Endodermal cell (in vitro differentiated cells): ENCODE measurements at regions not wholly inside any gene's neighbourhood (a gene's known extent, or its start where the extent isn't known, plus 50 kb on each side); places are given as distances from the start of the nearest gene placed in this dataset.

ENCODE experiments used
- DNase-seq: peaks from one replicate; pipeline ENCODE4 v3.0.0-alpha.2; 2017
- H3K27ac ChIP-seq: 2 replicates; pipeline ENCODE4 v1.5.1; 2013; ENCODE audit warnings: mild to moderate bottlenecking, low read depth, low read length, moderate library complexity
- H3K27me3 ChIP-seq: 2 replicates; pipeline ENCODE4 v1.6.1; 2013; ENCODE audit warnings: mild to moderate bottlenecking, low read length, moderate library complexity; ENCODE audit not compliant: insufficient read depth, control insufficient read depth, poor library complexity, severe bottlenecking
- H3K36me3 ChIP-seq: 2 replicates; pipeline ENCODE4 v1.7.0; 2013; ENCODE audit warnings: mild to moderate bottlenecking, low read length, moderate library complexity; ENCODE audit not compliant: control insufficient read depth, insufficient read depth
- H3K4me1 ChIP-seq: one replicate; pipeline ENCODE4 v1.7.0; 2013; ENCODE audit warnings: low read length; ENCODE audit not compliant: control insufficient read depth, insufficient read depth
- H3K4me3 ChIP-seq: 2 replicates; pipeline ENCODE4 v1.5.1; 2013; ENCODE audit warnings: mild to moderate bottlenecking, low read length, moderate library complexity
- H3K9ac ChIP-seq: 2 replicates; pipeline ENCODE4 v1.6.1; 2013; ENCODE audit warnings: mild to moderate bottlenecking, low read length, moderate library complexity; ENCODE audit not compliant: poor library complexity, severe bottlenecking; ENCODE audit errors: extremely low read depth
- H3K9me3 ChIP-seq: 2 replicates; pipeline ENCODE4 v1.6.1; 2013; ENCODE audit warnings: mild to moderate bottlenecking, low read length, moderate library complexity; ENCODE audit not compliant: control insufficient read depth
- H3K27ac Mint-ChIP-seq: 2 replicates; pipeline ENCODE4 v1.8.0; 2020; ENCODE audit warnings: mixed read lengths
- H3K27me3 Mint-ChIP-seq: 2 replicates; pipeline ENCODE4 v1.8.0; 2021; ENCODE audit warnings: mild to moderate bottlenecking, mixed read lengths; ENCODE audit not compliant: insufficient read depth
- H3K36me3 Mint-ChIP-seq: 2 replicates; pipeline ENCODE4 v1.8.0; 2020; ENCODE audit warnings: low read depth, mixed read lengths
- H3K4me1 Mint-ChIP-seq: 2 replicates; pipeline ENCODE4 v1.8.0; 2020; ENCODE audit warnings: mixed read lengths
- H3K4me3 Mint-ChIP-seq: 2 replicates; pipeline ENCODE4 v1.8.0; 2020; ENCODE audit warnings: mild to moderate bottlenecking, moderate library complexity, mixed read lengths
- H3K9me3 Mint-ChIP-seq: 2 replicates; pipeline ENCODE4 v1.8.0; 2020; ENCODE audit warnings: mild to moderate bottlenecking, mixed read lengths
- CTCF ChIP-seq: fragments of 200-600 bp; sonication (generic); conservative IDR thresholded peaks from 2 replicates; pipeline ENCODE4 v1.5.0; 2021; ENCODE audit warnings: antibody characterized with exemption, mild to moderate bottlenecking
- WGBS, 2 experiments: methylation state at CpG; one replicate each; pipeline versions ENCODE4 v1.1.5 to v1.1.7; 2013; ENCODE audit warnings: missing lambda C conversion rate in 2 of 2, mixed read lengths in 1 of 2; ENCODE audit not compliant: insufficient coverage in 1 of 2, insufficient read length in 1 of 2; 5-methylcytosine and 5-hydroxymethylcytosine counted together

GRCh38 chr2:217680381-217680780, 322.4 kb downstream of the TNS1 start:
- Mint-ChIP-seq H3K4me1 (peaks cover 32% of the 10 kb centered on the region), H3K36me3 (no peaks in the 10 kb centered on the region), H3K27me3 (peaks cover 64% of the 10 kb centered on the region), H3K4me3 (no peak overlapping the region), H3K27ac (no peak overlapping the region), H3K9me3 (peaks cover 2% of the 10 kb centered on the region)
- H3K4me1 ChIP-seq, result peaks cover 24% of the 10 kb centered on the region
- no peak overlapping the region for H3K27ac ChIP-seq
- H3K36me3 ChIP-seq, result no peaks in the 10 kb centered on the region
- H3K9ac ChIP-seq, result no peak overlapping the region
- peaks cover 11% of the 10 kb centered on the region for H3K27me3 ChIP-seq
- DNase-seq, result peak; percentile 77
- H3K4me3 ChIP-seq, result no peak overlapping the region
- no peak for TF ChIP-seq CTCF
- 71% methylated on average over 1 of the region's 2 CpGs; no CpG with 5 or more reads in 1 of the 2 experiments for WGBS, 2 experiments
- H3K9me3 ChIP-seq, result no peaks in the 10 kb centered on the region

DNA sequence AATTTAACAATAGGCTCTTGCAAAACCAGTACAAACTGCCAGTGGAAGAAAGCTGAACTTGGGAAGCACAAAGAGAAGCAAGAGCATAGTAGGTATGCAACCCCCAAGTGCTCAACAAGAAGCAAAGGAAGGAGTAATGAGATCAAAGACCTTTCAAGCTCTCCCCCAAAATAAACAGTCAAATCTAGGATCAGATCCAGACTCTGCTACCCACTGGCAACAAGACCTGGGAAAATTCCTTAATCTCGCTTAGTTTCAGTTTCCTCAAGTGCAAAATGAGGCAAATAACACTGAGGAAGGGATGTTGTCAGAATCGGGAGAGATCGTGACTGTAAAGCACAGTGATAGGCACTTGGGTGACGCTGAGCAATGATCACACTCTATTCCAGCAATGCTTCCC, 329.2 kb downstream of the TNS1 start:
- Histone ChIP-seq H3K36me3 (no peaks in the 10 kb centered on the region), H3K9me3 (peaks cover 7% of the 10 kb centered on the region), H3K4me3 (no peak overlapping the region), H3K27ac (no peak overlapping the region), H3K4me1 (no peaks in the 10 kb centered on the region), H3K27me3 (peaks cover 5% of the 10 kb centered on the region), H3K9ac (no peak overlapping the region)
- Mint-ChIP-seq H3K36me3 (no peaks in the 10 kb centered on the region), H3K27ac (no peak overlapping the region), H3K27me3 (peaks cover 33% of the 10 kb centered on the region), H3K4me1 (no peaks in the 10 kb centered on the region), H3K9me3 (peaks cover 7% of the 10 kb centered on the region), H3K4me3 (no peak overlapping the region)
- WGBS, 2 experiments, result 86 to 95% methylated on average over 4 of the region's 4 CpGs
- TF ChIP-seq CTCF, result no peak
- no peak for DNase-seq

- no peak overlapping the region for H3K4me3 Mint-ChIP-seq
- H3K36me3 Mint-ChIP-seq, result no peaks in the 10 kb centered on the region
- no peak overlapping the region for H3K9ac ChIP-seq
- WGBS, 2 experiments, result 88 to 91% methylated on average over 1 to 3 of the region's 3 CpGs
- H3K9me3 ChIP-seq, result peaks cover 7% of the 10 kb centered on the region
- H3K27me3 Mint-ChIP-seq, result peaks cover 35% of the 10 kb centered on the region
- H3K4me3 ChIP-seq, result no peak overlapping the region
- H3K36me3 ChIP-seq, result no peaks in the 10 kb centered on the region
- no peak overlapping the region for H3K27ac ChIP-seq
- H3K27me3 ChIP-seq, result peaks cover 10% of the 10 kb centered on the region
- TF ChIP-seq CTCF, result no peak
- H3K27ac Mint-ChIP-seq, result no peak overlapping the region
- H3K9me3 Mint-ChIP-seq, result peaks cover 7% of the 10 kb centered on the region
- H3K4me1 ChIP-seq, result no peaks in the 10 kb centered on the region
- no peaks in the 10 kb centered on the region for H3K4me1 Mint-ChIP-seq
- DNase-seq, result no peak
Measured at GRCh38 chr2:217672472-217672871, 330.3 kb downstream of the TNS1 start.
